22Rv1 (cell line): ENCODE measurements at regions not wholly inside any gene's neighbourhood (a gene's known extent, or its start where the extent isn't known, plus 50 kb on each side); places are given as distances from the start of the nearest gene placed in this dataset.
"Not testable (repeated sequence)": the region's sequence is repeated elsewhere in the genome, so short reads cannot be mapped to it uniquely, and the experiment has no call there.

Experiments
- H3K27ac ChIP-seq: fragments of 450-650 bp; 2 replicates; pipeline ENCODE4 v1.5.1; 2017
- CTCF ChIP-seq: fragments of 450-650 bp; IDR thresholded peaks from 2 replicates; pipeline ENCODE4 v1.5.1; 2017; ENCODE audit warnings: mild to moderate bottlenecking
- ZFX ChIP-seq: fragments of 450-650 bp; IDR thresholded peaks from 2 replicates; pipeline ENCODE4 v1.6.1; 2017; ENCODE audit warnings: antibody characterized with exemption, borderline replicate concordance

GRCh38 chr5:68021227-68021626 is 194.3 kb upstream of the PIK3R1 start:
- no peak overlapping the region for H3K27ac ChIP-seq
- TF ChIP-seq ZFX (no peak), CTCF (no peak)

GRCh38 chr5:68020461-68020969 is 195.0 kb upstream of the PIK3R1 start:
- H3K27ac ChIP-seq, result not testable (repeated sequence)

GRCh38 chr5:68015381-68016302 is 199.9 kb upstream of the PIK3R1 start:
- no peak overlapping the region for H3K27ac ChIP-seq
- TF ChIP-seq CTCF (no peak), ZFX (no peak)

GRCh38 chr5:68012831-68013230 is 202.7 kb upstream of the PIK3R1 start:
- TF ChIP-seq CTCF, result no peak
- no peak for TF ChIP-seq ZFX
- H3K27ac ChIP-seq, result no peak overlapping the region

- H3K27ac ChIP-seq, result no peak overlapping the region
- TF ChIP-seq CTCF, result no peak
- no peak for TF ChIP-seq ZFX
Observed at GRCh38 chr5:68012429-68012828, 203.1 kb upstream of the PIK3R1 start.

GRCh38 chr5:68011801-68012200 is 203.8 kb upstream of the PIK3R1 start:
- TF ChIP-seq CTCF, result no peak
- no peak for TF ChIP-seq ZFX
- no peak overlapping the region for H3K27ac ChIP-seq

GRCh38 chr5:68011259-68011760 is 204.2 kb upstream of the PIK3R1 start:
- H3K27ac ChIP-seq, result no peak overlapping the region
- no peak for TF ChIP-seq CTCF
- TF ChIP-seq ZFX, result no peak
